Naive B cell (primary cell): ENCODE measurements at regions not wholly inside any gene's neighbourhood (a gene's known extent, or its start where the extent isn't known, plus 50 kb on each side); places are given as distances from the start of the nearest gene placed in this dataset.
"Not testable (repeated sequence)": the region's sequence is repeated elsewhere in the genome, so short reads cannot be mapped to it uniquely, and the experiment has no call there.

Experiments
- ATAC-seq, 2 donors: fragments of 150-1000 bp; cut with Tn5 transposase; 2 replicates each; pipeline ENCODE4 v1.10.0; 2021; ENCODE audit warnings: low read depth in 2 of 2, mild to moderate bottlenecking in 2 of 2, moderate library complexity in 2 of 2
- DNase-seq: peaks from one replicate; pipeline ENCODE4 v3.0.0; 2022
- H3K27ac Mint-ChIP-seq, 6 donors: one replicate each; pipeline ENCODE4 v1.8.0; 2020 to 2022; ENCODE audit warnings: mild to moderate bottlenecking in 6 of 6, mixed read lengths in 6 of 6, moderate library complexity in 5 of 6, inconsistent platforms in 2 of 6
- H3K27me3 Mint-ChIP-seq, 3 donors: one replicate each; pipeline ENCODE4 v1.8.0; 2021 to 2022; ENCODE audit warnings: mixed read lengths in 3 of 3, mild to moderate bottlenecking in 1 of 3
- H3K36me3 Mint-ChIP-seq, 2 donors: one replicate each; pipeline ENCODE4 v1.8.0; 2020 to 2022; ENCODE audit warnings: mixed read lengths in 2 of 2, inconsistent platforms in 1 of 2, mild to moderate bottlenecking in 1 of 2
- H3K4me1 Mint-ChIP-seq, 3 donors: one replicate each; pipeline ENCODE4 v1.8.0; 2020 to 2022; ENCODE audit warnings: mixed read lengths in 3 of 3, inconsistent platforms in 1 of 3, mild to moderate bottlenecking in 1 of 3, moderate library complexity in 1 of 3
- H3K4me3 Mint-ChIP-seq, 8 donors: one replicate each; pipeline ENCODE4 v1.8.0; 2020 to 2022; ENCODE audit warnings: mild to moderate bottlenecking in 8 of 8, mixed read lengths in 8 of 8, moderate library complexity in 8 of 8, inconsistent platforms in 2 of 8
- H3K9me3 Mint-ChIP-seq, 7 donors: one replicate each; pipeline ENCODE4 v1.8.0; 2020 to 2022; ENCODE audit warnings: mixed read lengths in 7 of 7, mild to moderate bottlenecking in 5 of 7, inconsistent platforms in 2 of 7, moderate library complexity in 1 of 7

DNA sequence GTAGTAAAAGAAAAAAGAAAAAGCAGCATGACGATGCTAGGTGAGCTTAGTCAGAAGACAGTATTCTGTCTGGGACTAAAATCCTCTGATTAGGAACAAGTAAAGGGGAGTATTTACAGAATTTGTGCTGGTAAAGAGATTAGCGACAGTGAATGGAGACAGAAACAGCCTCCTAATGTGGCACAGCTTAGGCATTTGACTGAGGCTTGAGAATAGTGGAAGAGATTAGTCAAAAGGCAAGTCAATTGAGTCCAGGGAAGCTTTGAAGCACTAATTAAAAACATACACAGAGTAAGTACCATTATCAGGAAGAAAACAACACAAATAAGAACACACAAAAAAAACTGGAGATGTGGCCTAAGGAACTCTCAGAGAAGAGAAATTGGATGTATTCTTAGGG is 131.9 kb upstream of the CLEC14A start:
- peaks cover 0 to 8% (median 3%) of the 10 kb centered on the region in 7 donors for H3K9me3 Mint-ChIP-seq
- no peaks in the 10 kb centered on the region for H3K27me3 Mint-ChIP-seq
- H3K4me1 Mint-ChIP-seq, result no peaks in the 10 kb centered on the region
- ATAC-seq, result no peak
- H3K36me3 Mint-ChIP-seq, result no peaks in the 10 kb centered on the region
- DNase-seq, result no peak
- no peak overlapping the region for H3K27ac Mint-ChIP-seq
- H3K4me3 Mint-ChIP-seq, result no peak overlapping the region

DNA sequence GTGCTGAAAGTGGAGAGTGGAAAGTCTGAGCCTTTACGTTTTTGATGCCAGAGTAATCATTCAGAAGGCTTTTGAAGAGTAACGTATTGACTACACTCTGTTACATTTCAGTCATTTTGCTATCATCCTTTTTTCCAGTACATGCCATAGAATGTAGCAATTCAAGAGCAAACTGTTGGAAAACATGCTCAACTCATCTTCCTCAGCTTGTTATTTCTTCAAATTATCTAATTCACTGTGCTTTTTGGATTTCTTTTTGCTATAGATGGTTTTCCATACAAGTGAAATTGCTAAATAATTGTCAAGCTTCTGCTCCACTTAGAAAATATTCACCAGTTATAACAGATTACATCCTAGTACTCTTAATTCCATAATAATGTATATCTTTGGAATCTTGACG is 129.9 kb upstream of the CLEC14A start:
- no peak for DNase-seq
- no peak for ATAC-seq
- H3K27ac Mint-ChIP-seq, result no peak overlapping the region
- no peaks in the 10 kb centered on the region for H3K36me3 Mint-ChIP-seq
- no peaks in the 10 kb centered on the region for H3K27me3 Mint-ChIP-seq
- H3K9me3 Mint-ChIP-seq, result peaks cover 0 to 6% (median 3%) of the 10 kb centered on the region in 7 donors
- no peaks in the 10 kb centered on the region for H3K4me1 Mint-ChIP-seq
- H3K4me3 Mint-ChIP-seq, result no peak overlapping the region

DNA sequence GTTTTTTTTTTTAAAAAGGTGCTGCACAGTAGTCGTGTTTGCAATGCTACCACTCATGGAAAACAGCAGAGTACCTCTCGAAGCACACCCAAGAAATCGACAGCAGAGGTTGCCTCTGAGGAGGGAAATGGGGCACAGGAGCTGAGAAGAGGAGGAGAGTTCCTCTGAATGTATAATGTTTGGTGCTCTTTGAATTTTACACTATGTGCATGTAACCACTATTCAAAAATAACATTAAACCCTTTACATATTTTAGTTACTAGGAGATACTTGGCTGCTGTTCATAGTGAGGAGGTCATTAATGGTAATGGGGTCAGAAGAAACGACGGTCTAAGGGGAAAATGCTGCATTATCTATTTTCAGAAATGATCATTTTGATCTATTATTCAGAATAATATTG is 129.4 kb upstream of the CLEC14A start:
- no peaks in the 10 kb centered on the region for H3K36me3 Mint-ChIP-seq
- no peak for ATAC-seq
- no peak for DNase-seq
- no peak overlapping the region for H3K27ac Mint-ChIP-seq
- H3K9me3 Mint-ChIP-seq, result peaks cover 2 to 6% (median 3%) of the 10 kb centered on the region in 7 donors
- H3K4me1 Mint-ChIP-seq, result no peaks in the 10 kb centered on the region
- peak overlapping the region in 1 of 8 donors; percentile 15 for H3K4me3 Mint-ChIP-seq
- H3K27me3 Mint-ChIP-seq, result no peaks in the 10 kb centered on the region

DNA sequence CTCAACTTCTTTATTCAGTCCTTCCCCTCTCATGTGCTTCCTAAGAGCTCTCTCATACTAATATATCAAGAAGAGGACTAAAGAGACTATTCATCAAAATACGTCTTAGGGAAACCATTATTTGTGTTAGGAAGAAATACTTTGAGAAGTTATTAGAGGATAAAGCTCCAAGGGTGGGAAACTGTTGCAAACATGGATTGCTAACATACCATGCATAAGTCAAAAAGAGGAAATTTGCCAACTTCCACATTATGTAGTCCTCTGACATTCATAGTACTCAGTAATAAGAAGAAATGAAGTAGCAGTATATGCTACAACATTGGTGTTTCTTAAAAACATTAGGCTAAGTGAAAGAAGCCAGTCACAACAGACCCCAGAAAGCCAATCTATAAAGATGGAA is 128.8 kb upstream of the CLEC14A start:
- Mint-ChIP-seq H3K9me3 (peaks cover 3 to 11% (median 5%) of the 10 kb centered on the region in 7 donors), H3K27ac (no peak overlapping the region), H3K27me3 (no peaks in the 10 kb centered on the region), H3K4me1 (no peaks in the 10 kb centered on the region), H3K4me3 (no peak overlapping the region), H3K36me3 (no peaks in the 10 kb centered on the region)
- no peak for DNase-seq
- ATAC-seq, result no peak

DNA sequence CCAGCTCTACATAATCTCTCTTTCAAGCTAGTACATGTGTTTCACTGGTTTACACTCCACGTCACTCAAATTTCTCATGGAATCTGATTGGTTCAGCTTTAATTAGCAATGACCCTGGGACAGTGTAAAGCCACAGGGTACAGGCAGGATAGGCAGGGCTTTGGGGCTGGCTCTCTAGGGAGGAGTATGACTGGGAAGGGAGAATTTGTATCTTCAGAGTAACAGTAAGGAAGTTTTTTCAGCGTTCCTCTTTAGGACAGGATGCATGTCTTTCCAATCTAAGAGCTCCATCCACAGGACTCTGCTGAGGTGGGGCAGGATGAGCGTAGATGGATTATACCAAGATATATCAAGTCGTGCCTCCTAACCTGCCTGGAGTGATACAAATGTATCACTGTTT is 112.0 kb upstream of the CLEC14A start:
- H3K36me3 Mint-ChIP-seq, result no peaks in the 10 kb centered on the region
- no peak overlapping the region for H3K27ac Mint-ChIP-seq
- no peaks in the 10 kb centered on the region for H3K4me1 Mint-ChIP-seq
- DNase-seq (no peak), ATAC-seq (no peak)
- no peaks in the 10 kb centered on the region for H3K27me3 Mint-ChIP-seq
- no peak overlapping the region for H3K4me3 Mint-ChIP-seq
- peaks cover 0 to 13% (median 2%) of the 10 kb centered on the region in 7 donors for H3K9me3 Mint-ChIP-seq

DNA sequence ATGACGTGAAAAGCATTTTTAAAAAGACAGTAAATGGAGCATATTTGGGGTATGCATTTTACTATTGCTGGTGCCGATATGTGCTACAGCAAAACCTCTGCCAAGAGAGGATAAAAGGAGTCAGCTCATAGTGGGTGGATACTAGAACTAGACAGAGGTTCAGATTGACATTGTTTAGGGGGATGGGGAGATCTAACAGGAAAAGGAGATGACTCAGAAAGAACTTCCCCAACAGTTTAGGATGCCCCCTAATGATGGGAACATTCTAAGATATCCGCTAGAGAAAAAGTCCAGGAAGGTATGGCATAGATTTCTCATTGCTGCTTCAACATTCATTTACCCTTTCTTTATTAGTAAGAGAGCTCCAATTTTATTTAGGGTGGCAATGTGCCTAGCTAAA is 110.5 kb upstream of the CLEC14A start:
- Mint-ChIP-seq H3K27ac (no peak overlapping the region), H3K36me3 (no peaks in the 10 kb centered on the region), H3K27me3 (no peaks in the 10 kb centered on the region), H3K4me3 (no peak overlapping the region), H3K9me3 (peaks cover 0 to 17% (median 2%) of the 10 kb centered on the region in 7 donors), H3K4me1 (no peaks in the 10 kb centered on the region)
- ATAC-seq (no peak), DNase-seq (no peak)

DNA sequence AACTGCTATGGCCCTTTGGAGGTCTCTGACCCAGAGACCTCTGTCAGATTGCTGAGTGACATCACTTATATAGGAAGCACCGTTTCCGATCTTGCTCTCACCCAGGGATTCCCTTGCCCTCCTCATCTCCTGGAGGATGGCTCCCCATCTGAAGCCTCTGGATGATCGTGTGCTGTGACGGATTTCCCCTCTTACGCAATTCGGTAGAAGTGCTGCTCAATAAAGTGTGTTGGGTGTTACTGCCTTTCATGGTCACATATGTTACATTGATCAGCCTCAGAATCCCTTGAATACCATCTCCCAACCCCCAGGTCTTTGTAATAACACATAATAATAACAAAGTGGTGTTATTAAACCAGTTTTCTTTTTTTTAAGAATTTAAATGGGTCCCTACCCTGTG is 107.3 kb upstream of the CLEC14A start:
- ATAC-seq, result no peak

DNA sequence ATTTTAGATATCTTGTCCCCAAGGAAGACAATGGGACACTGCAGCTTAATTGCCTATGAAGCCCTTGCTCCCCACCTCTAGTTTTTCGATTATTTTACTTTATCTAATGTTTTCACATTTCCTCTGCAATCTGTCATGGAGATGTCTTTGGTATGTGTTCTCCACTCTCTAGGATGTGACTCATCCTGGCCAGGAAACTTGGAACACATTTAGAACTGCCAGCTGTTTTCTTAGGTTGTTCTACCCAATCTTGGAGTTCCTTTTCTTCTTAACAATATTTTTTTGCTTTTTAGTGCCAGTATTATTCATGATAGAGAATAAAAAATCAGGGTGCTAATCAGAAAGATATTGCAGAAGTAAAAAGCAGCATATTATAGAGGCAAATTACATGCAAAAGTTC is 101.7 kb upstream of the CLEC14A start:
- no peak for ATAC-seq
- H3K9me3 Mint-ChIP-seq, result peaks cover 8 to 26% (median 11%) of the 10 kb centered on the region in 7 donors
- no peaks in the 10 kb centered on the region for H3K36me3 Mint-ChIP-seq
- H3K4me3 Mint-ChIP-seq, result no peak overlapping the region
- H3K27me3 Mint-ChIP-seq, result no peaks in the 10 kb centered on the region
- H3K4me1 Mint-ChIP-seq, result no peaks in the 10 kb centered on the region
- H3K27ac Mint-ChIP-seq, result no peak overlapping the region
- DNase-seq, result no peak

More for the DNA sequence above, 107.3 kb upstream of the CLEC14A start:
- H3K4me1 Mint-ChIP-seq, result no peaks in the 10 kb centered on the region
- no peaks in the 10 kb centered on the region for H3K36me3 Mint-ChIP-seq
- peaks cover 0 to 17% (median 6%) of the 10 kb centered on the region in 7 donors for H3K9me3 Mint-ChIP-seq
- no peak overlapping the region for H3K4me3 Mint-ChIP-seq
- no peak for DNase-seq
- H3K27ac Mint-ChIP-seq, result no peak overlapping the region
- H3K27me3 Mint-ChIP-seq, result no peaks in the 10 kb centered on the region

DNA sequence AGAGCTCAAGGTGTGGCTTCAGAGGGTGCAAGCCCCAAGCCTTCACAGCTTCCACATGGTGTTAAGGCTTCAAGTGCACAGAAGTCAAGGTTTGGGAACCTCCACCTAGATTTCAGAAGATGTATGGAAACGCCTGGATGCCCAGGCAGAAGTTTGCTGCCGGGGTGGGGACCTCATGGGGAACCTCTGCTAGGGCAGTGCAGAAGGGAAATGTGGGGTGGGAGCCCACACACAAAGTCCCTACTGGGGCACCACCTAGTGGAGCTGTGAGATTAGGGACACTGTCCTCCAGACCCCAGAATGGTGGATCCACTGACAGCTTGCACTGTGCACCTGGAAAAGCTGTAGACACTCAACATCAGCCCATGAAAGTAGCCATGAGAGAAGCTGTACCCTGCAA is 99.6 kb upstream of the CLEC14A start:
- H3K9me3 Mint-ChIP-seq, result peaks cover 3 to 22% (median 9%) of the 10 kb centered on the region in 7 donors
- not testable (repeated sequence) for H3K27ac Mint-ChIP-seq, ATAC-seq

DNA sequence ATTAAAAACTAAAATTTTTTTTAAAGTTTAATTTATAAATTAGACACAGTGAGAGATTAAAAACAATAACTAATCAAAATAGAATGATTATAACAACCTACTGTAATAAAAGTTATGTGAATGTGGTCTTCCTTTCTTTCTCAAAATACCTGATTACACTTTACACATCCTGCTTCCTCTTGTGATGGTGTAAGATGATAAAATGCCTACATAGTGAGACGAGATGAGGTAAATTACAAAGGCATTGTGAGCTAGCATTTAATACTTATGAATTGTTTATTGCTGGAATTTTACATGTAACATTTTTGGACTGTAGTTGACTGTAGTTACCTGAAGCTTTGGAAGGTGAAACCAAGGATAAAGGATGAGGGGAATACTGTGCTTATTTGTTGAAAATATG is 94.2 kb upstream of the CLEC14A start:
- no peaks in the 10 kb centered on the region for H3K27me3 Mint-ChIP-seq
- no peaks in the 10 kb centered on the region for H3K36me3 Mint-ChIP-seq

More for the DNA sequence above, 99.6 kb upstream of the CLEC14A start:
- H3K27me3 Mint-ChIP-seq, H3K4me3 Mint-ChIP-seq, H3K36me3 Mint-ChIP-seq, H3K4me1 Mint-ChIP-seq, DNase-seq: not testable (repeated sequence)

DNA sequence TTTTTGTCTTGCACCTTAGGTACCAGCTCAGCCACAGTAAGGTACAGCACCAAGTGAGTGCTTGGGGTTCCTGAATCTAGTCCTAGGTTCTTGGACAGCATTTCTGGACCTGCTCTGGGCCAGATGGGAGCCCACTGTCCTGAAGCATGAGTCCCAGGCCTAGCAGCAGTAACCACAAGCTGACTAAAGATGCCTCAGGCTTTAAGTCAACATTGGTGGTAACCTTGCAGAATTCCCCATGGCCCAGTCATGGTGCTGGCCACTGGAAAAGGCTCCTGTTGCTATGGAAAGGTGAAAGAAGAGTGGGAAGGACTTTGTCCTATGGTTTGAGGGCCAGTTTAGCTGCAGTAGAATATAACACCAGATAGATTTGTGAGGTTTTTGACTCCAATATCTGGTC is 86.9 kb upstream of the CLEC14A start:
- Mint-ChIP-seq H3K36me3 (no peaks in the 10 kb centered on the region), H3K27ac (no peak overlapping the region), H3K4me1 (no peaks in the 10 kb centered on the region), H3K27me3 (no peaks in the 10 kb centered on the region), H3K9me3 (peaks cover 0 to 5% (median 2%) of the 10 kb centered on the region in 7 donors), H3K4me3 (no peak overlapping the region)
- DNase-seq (no peak), ATAC-seq (no peak)

More for the DNA sequence above, 94.2 kb upstream of the CLEC14A start:
- Mint-ChIP-seq H3K4me3 (no peak overlapping the region), H3K9me3 (peaks cover 6 to 10% (median 8%) of the 10 kb centered on the region in 7 donors), H3K4me1 (no peaks in the 10 kb centered on the region), H3K27ac (no peak overlapping the region)
- DNase-seq, result no peak
- ATAC-seq, result no peak

DNA sequence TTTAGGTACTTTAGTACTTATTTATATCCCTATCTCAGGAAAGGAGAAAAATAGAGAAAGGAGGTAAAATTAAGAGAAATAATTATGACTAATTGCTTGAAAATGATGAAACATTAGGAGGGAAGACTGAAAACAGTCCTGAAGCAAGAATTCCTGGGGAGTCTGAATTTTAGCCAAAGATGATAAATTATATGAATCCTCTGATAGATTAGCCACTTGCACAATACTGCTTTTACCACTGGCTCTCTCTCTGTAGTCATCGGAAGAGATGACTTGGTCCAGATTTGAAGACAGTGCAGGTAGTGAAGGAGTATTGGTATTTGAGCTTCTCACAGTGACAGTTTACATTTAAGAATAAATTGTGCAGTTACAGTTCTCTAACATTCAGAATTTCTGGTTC is 83.8 kb upstream of the CLEC14A start:
- ATAC-seq (no peak), DNase-seq (no peak)
- no peak overlapping the region for H3K27ac Mint-ChIP-seq
- no peaks in the 10 kb centered on the region for H3K27me3 Mint-ChIP-seq
- no peaks in the 10 kb centered on the region for H3K36me3 Mint-ChIP-seq
- no peaks in the 10 kb centered on the region for H3K4me1 Mint-ChIP-seq
- no peak overlapping the region for H3K4me3 Mint-ChIP-seq
- peaks cover 0 to 3% (median 0%) of the 10 kb centered on the region in 7 donors for H3K9me3 Mint-ChIP-seq

DNA sequence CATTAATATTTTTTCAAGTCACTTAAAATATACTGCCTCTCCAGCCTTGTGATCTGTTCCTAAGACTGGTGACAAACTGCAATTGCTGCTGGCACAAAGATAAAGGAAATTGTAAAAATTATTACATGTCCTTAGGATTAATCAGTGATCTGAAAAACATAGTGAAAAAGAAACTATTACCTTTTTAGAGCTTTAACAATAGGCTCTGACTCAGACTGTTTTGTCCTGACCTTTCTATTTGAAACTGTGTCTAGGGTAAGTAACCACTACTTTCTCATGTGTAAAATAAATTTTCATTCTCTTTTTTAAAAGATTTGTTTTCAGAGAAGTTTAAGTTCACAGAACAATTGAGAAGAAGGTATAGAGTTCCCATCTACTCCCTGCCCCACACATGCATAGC is 80.4 kb upstream of the CLEC14A start:
- Mint-ChIP-seq H3K27me3 (no peaks in the 10 kb centered on the region), H3K4me3 (no peak overlapping the region), H3K9me3 (peaks cover 0 to 3% (median 0%) of the 10 kb centered on the region in 7 donors), H3K27ac (no peak overlapping the region), H3K36me3 (no peaks in the 10 kb centered on the region), H3K4me1 (no peaks in the 10 kb centered on the region)
- DNase-seq (no peak), ATAC-seq (no peak)

DNA sequence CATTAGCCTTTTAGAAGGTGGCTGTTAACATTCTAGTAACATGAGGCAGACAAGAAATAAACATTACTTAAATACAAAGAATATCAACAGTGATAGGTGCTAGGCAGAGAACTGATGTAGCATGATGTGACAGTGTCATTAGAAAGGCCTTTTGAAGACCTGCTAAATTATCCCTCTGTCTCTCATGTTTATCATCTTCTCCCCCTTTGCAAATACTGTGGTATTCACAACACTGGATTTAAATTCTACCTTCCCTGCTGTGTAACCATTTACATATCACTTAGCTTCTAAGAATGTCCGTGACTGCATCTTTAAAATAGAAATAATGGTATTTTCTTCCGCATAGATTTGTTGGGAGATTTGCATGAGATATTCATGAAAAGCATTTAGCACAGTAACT is 74.4 kb upstream of the CLEC14A start:
- Mint-ChIP-seq H3K27ac (no peak overlapping the region), H3K4me3 (no peak overlapping the region), H3K4me1 (no peaks in the 10 kb centered on the region), H3K36me3 (no peaks in the 10 kb centered on the region), H3K27me3 (no peaks in the 10 kb centered on the region), H3K9me3 (peaks cover 0 to 13% (median 2%) of the 10 kb centered on the region in 7 donors)
- DNase-seq (no peak), ATAC-seq (no peak)

DNA sequence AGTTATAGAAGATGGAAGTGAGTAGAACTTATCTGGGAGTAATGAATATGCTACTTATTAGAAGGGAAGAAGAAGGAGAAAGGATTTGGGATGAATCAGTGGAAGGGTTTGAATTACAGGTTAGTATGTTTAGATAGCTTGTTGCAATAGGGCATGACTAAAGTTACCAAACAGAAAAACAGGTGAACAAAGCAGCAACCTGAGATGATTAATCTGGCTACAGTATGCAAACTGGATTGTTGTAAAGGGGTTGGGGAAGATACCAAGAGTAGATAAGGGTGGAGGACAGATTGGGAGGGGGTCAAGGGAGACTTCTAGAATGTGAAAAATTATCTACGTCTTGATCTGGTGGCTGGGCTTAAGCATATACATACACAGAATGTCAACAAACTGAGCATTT is 73.4 kb upstream of the CLEC14A start:
- no peaks in the 10 kb centered on the region for H3K4me1 Mint-ChIP-seq
- DNase-seq, result no peak
- peaks cover 0 to 13% (median 2%) of the 10 kb centered on the region in 7 donors for H3K9me3 Mint-ChIP-seq
- no peak for ATAC-seq
- H3K36me3 Mint-ChIP-seq, result no peaks in the 10 kb centered on the region
- no peak overlapping the region for H3K4me3 Mint-ChIP-seq
- no peak overlapping the region for H3K27ac Mint-ChIP-seq
- H3K27me3 Mint-ChIP-seq, result no peaks in the 10 kb centered on the region
